Lower leg skin (tissue), 3 donors: ENCODE measurements at regions not wholly inside any gene's neighbourhood (a gene's known extent, or its start where the extent isn't known, plus 50 kb on each side); places are given as distances from the start of the nearest gene placed in this dataset.

Experiments
- CTCF ChIP-seq, 3 donors: fragments of 450-650 bp; IDR thresholded peaks; one replicate each; pipeline ENCODE4 v1.5.1; 2016; ENCODE audit warnings: antibody characterized with exemption in 3 of 3, mild to moderate bottlenecking in 3 of 3, moderate library complexity in 2 of 3
- POLR2A ChIP-seq, 2 donors: fragments of 450-650 bp; IDR thresholded peaks; one replicate each; pipeline ENCODE4 v1.6.1; 2016 to 2017; ENCODE audit warnings: antibody characterized with exemption in 2 of 2, mild to moderate bottlenecking in 1 of 2, moderate library complexity in 1 of 2

GRCh38 chr19:27920774-27921173 lies 1292.2 kb downstream of the UQCRFS1 start:
- no peak for TF ChIP-seq CTCF (IDR thresholded peaks at IDR 0.05)
- no peak for TF ChIP-seq POLR2A (IDR thresholded peaks at IDR 0.05)
